Lung microvascular endothelial cell (primary cell): ENCODE measurements at regions not wholly inside any gene's neighbourhood (a gene's known extent, or its start where the extent isn't known, plus 50 kb on each side); places are given as distances from the start of the nearest gene placed in this dataset.
"Not testable (repeated sequence)": the region's sequence is repeated elsewhere in the genome, so short reads cannot be mapped to it uniquely, and the experiment has no call there.

Source experiments
- DNase-seq, 2 donors: peaks; one replicate each; pipeline versions ENCODE4 v3.0.0 to v3.0.0-alpha.2; 2010; ENCODE audit warnings: low read depth in 2 of 2

DNA sequence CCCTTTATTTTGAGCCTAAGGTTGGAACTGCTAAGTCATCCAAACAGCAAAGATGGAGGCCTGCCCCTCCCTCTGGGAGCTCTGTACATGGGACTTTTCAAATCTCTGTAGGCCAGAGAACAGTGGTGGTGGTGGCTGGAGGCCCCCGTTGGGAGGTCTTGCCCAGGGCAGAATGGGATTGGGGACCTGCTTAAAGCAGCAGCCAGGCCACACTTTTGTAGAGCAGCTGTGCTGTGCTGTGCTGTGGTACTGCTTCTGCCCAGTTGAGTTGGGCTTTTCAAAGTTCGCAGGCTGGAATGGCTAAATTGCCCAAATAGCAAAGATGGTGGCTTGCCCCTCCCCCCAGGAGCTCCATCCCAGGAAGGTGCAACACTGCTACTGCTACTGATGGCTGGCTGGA is 147.5 kb upstream of the TACR3 start:
- DNase-seq, result no peak

DNA sequence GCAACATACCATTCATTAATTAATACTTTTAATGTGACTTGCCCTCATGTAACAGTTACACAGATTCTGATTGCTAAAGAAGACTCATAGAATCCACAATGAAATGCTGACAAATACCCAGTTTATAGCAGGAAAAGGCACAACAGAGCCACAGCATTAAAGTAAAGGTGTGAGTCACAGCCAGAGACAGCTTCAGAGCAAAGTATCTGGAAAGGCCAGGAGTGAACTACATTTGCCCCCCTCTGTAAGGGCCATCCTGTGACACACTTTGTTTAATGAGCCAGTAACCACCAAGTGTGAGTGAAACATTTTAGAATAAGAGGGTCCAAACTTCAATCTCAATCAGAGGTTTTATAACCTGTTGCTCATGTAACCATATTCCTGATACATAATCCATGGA is 133.8 kb upstream of the TACR3 start:
- DNase-seq, result no peak

- no peak for DNase-seq
Observed at GRCh38 chr4:103853146-103853545, 133.4 kb upstream of the TACR3 start.

GRCh38 chr4:103845075-103845474 is 125.3 kb upstream of the TACR3 start:
- DNase-seq, result no peak

GRCh38 chr4:103842637-103843239 is 123.0 kb upstream of the TACR3 start:
- DNase-seq, result no peak

DNA sequence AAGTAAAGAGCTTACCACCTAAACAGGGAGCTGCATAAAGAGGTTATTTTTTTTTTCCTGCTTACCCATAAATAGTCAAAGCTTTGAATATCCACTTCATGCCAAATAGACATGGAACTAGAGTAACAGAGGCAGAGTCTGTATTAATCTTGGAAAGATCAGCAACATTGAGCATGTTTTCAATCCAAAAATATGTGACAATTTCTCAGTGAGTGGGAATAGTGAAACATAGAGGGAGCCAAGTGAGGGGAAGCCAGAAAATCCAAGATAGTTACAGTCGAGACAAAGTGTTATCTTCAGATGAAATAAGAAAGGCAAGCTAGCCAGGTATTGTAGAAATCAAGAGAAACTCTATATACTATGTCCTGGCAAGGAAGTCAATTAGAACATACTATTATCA is 122.3 kb upstream of the TACR3 start:
- DNase-seq, result no peak

GRCh38 chr4:103810308-103810707 is 90.5 kb upstream of the TACR3 start:
- DNase-seq, result not testable (repeated sequence)

DNA sequence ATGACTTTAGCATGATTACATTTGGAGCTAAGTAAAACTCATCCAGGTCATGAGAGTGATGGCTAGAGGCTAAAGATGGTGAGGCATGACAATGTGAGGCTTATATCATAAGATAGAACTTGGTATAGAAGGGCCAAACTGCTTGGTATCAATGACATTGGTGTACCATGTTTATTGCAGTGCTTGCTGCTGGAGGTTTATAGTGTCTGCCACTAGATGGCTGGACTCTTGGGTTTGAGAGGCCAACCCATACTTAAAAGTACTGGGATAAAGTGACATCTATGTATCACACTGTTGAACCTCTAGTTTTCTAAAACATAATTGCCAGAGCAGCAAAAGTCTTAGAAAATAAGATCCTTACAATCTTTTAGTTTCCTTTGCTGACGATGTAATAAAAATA is 83.0 kb upstream of the TACR3 start:
- DNase-seq, result no peak

DNA sequence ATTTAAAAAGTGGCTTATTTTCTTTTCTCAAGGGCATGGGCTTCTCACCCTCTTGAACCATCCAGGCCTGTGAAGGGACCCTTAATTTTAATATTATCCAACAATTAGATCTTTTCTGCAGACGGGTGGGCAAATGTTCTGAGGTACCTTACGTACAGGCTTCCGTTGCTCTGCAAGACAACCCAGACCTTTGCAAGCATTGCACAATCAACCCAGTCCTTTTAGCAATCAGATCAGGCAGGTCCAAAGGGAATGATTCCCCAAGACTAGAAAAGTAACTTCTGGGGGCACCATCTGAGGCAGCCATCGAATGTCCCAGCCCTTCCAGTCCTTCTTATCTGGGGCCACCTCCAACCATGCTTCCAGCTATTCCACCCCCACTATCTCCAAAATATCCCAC is 67.3 kb upstream of the TACR3 start:
- no peak for DNase-seq

DNA sequence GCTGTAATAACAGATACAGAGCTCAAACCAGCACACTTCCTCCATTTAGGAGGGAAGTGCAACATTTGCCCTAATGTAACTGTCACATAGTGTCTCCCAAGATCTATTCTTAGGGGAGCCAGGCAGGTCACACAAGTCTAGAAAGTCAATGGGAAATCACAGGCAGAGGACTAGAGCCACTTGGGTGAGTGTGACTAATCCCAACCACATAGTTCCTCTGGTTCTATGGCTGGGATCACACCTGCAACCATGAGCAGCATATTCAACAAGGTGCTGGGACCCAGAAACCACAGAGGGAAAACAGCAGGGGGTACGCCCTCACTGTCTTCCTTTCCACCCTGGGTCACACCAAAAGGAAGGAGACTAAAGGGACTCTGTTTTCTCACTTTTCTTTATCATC is 66.8 kb upstream of the TACR3 start:
- no peak for DNase-seq

GRCh38 chr4:103786014-103786413 is 66.2 kb upstream of the TACR3 start:
- peak; percentile 25 to 26 for DNase-seq

DNA sequence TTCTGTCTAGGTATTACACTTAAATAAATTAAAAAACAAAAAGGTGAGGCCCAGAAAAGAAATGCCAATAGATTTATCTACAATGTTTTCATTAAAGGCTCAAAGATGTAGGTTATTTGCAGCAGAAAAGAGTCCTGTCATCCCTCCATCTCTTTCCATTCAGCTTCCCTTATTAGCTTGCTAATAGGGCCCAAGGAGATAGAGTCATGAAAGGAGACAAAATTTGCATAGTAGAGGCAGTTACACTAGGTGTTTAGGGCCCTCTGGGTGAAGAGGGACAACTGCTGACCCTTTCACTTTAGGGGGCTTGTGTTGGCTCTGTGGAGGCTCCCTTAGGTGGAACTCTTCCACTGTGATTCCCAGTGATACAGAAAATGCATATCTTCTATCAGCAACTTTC is 58.4 kb upstream of the TACR3 start:
- no peak for DNase-seq

- no peak for DNase-seq
Observed at GRCh38 chr4:103774326-103774825, 54.6 kb upstream of the TACR3 start.

GRCh38 chr4:103773691-103774231 is 54.0 kb upstream of the TACR3 start:
- DNase-seq, result no peak
